Epidermal melanocyte (primary cell): ENCODE measurements at regions not wholly inside any gene's neighbourhood (a gene's known extent, or its start where the extent isn't known, plus 50 kb on each side); places are given as distances from the start of the nearest gene placed in this dataset.

Source experiments
- DNase-seq: peaks from one replicate; pipeline ENCODE4 v3.0.0; 2011; ENCODE audit warnings: low spot score; ENCODE audit not compliant: insufficient read length

DNA sequence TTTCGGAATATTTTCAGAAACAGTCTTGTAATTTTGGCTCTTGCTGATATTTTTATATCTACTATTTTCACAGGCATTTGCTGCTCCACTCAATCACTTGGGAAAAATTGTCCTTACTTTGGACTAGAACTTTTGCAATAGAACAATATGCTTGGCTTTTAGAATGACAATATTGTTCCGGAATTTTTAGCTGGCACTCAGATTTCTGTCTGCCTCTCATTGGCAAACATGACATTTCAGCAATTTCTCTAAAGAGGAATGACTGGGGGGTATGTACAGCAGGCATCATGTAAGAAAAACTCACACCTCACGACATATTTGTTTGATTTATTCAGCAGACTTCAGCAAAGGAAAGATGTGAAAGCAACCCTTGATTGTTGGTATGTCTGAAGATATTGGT lies 243.6 kb upstream of the GPRIN3 start:
- no peak for DNase-seq

- no peak for DNase-seq
Observed at GRCh38 chr4:89549907-89550306, 242.3 kb upstream of the GPRIN3 start.

DNA sequence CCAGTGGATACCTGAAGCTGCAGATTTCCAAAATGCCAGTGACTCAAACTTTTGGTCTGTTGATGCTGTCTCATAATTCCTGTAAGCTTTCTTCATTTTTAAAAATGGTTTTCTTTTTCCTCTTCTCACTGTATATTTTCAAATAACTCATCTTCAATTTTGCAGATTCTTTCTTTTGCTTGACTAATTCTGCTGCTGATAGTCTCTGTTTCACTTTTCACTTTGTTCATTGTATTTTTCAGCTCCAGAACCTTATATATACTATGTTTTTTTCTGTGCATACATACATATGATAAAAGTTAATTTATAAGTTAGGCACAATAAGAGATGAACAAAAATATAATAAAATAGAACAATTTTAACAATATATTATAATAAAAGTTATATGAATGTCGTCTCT lies 237.7 kb upstream of the GPRIN3 start:
- DNase-seq = no peak

GRCh38 chr4:89541998-89542397 lies 234.4 kb upstream of the GPRIN3 start:
- no peak for DNase-seq

DNA sequence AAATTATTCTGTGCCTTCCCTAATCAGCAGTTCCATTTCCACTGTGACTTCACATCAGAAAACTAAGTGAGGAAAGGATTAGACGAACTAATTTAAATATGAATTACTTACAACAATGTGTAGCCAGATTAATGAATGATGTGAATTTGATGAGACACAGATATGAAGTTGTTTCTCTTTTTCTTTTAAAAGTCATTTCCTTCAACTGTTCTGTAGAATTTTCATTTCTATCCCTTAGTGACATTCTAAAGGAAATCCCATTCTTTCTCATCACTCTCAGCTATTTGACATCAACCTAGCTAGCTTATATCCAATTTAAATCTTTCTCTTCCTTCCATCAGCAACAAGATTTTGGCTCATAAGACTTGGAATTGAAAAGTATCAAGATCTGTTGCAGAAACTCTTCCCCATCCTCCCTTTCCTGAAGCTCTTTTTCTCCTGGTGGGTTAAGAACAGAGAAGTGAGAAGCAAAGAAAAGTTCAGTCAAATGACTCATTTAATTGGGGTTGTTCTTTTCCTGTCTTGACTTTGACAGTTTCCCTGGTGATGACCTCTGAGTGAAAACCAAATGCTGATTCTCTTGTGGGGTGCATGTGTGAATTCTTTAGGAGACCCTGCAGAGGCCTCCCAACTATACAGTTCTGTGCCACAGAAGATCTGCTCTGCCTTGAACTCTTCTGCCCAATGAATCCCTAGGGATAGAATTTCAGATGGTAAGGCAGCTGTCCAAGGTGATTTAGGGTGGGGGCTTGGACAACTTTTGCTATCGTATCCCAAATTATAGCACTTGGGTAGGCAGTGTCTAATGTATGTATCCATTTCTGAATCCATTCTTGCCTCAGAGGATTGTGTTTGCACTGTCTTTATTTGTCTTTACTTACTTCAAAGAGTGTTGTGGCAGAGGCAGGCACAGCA lies 232.5 kb upstream of the GPRIN3 start:
- DNase-seq = no peak

- DNase-seq = no peak
Observed at GRCh38 chr4:89539374-89539773, 231.8 kb upstream of the GPRIN3 start.

DNA sequence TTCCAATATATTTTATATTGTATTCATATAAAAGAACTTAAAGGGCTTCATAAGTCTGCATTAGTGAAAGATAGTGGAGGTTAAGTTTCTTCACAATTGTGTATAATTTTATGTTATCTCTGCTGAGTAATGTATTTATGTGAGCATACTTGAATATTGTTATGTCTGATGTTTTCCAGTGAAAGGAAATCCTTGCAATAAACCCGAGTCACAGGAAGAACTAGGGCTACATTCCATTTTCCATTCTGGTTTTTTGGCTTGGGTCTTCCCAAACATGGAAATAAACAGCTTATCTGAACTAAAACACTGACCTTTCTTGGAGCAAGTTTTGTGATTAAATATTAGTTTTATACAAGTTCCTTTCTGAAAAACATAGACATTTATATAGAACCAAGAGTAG lies 231.3 kb upstream of the GPRIN3 start:
- DNase-seq = no peak

DNA sequence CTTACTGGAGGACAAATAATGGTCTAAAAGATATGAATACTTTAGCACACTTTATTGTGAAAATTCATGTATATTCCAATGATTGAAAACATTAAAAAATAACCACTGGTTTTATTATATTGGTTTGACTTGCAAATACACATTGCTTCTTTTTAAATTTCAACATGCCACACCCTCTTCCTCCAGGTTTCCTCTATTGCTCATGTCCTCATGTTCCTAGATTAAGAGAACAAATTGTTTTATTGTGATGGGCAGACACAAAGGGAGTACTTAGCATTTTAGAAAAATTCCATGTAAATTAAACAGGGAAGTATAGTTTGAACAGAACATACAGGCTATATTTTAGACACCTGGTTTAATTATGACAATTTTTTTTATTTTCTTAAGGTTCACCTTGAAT lies 230.6 kb upstream of the GPRIN3 start:
- no peak for DNase-seq

GRCh38 chr4:89537281-89537680 lies 229.7 kb upstream of the GPRIN3 start:
- no peak for DNase-seq

- DNase-seq = no peak
Observed at GRCh38 chr4:89535251-89535650, 227.7 kb upstream of the GPRIN3 start.

GRCh38 chr4:89534356-89534755 lies 226.8 kb upstream of the GPRIN3 start:
- no peak for DNase-seq

DNA sequence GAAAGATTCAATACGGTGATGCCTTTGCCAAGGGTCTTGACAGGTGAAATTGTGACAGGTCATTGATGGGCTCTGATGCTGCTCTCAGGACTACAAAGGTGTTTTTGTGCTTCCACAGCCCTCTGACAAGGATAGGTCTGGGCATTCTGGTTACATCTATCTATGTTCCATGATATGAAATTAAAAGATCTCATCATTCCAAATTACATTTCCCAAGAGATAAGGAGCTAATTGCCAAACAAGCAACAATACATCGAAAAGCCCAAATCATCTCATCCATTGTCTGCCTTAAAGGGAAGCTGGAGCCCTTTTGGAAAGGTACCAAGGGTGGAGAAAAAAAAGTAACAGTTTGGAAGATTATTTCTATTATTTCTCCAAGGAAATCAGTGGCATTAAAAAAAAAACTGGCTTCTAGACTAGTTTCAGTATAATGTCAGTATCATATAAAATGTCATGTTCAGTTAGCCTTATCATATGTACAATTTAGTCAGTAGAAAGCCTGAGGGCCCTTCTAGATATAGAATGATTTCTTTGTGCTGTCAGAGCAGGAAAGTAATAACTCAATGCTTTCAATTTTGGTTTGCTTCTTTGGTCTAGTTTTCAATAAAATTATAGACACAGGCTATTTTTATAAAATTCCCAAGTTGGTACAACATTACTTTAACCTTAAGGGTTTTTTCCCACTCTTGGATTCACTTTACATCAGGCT lies 224.5 kb upstream of the GPRIN3 start:
- DNase-seq = peak; percentile 30

DNA sequence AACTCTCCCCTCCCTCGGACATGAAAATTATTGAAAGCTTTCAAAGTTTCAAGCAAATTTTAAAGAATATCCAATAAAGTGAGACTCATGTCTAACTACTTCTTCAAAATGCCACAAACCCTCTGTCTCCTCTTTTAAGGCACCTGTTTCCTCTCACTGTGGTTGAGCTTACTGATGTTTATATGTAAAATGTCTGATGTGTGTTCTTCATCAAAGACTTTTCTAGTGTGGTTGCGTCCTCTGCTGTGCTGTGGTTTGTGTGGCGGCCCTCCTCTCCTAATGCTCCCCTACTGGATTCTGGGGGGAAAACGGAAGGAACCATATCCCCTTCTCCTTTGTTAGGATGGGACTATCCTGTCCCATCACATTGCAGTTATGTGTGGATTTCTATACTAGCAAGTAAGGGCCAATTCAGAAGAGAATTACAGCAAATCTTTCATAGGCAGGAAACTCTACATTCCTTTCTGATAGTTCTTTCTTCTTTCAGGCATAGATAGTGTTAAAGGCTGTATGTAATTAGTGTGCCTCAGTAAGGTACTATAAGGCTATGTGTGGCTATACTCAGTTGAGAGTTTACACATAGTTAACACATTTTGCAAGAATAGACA lies 221.0 kb upstream of the GPRIN3 start:
- no peak for DNase-seq

- DNase-seq = no peak
Observed at GRCh38 chr4:89521826-89522225, 214.2 kb upstream of the GPRIN3 start.

DNA sequence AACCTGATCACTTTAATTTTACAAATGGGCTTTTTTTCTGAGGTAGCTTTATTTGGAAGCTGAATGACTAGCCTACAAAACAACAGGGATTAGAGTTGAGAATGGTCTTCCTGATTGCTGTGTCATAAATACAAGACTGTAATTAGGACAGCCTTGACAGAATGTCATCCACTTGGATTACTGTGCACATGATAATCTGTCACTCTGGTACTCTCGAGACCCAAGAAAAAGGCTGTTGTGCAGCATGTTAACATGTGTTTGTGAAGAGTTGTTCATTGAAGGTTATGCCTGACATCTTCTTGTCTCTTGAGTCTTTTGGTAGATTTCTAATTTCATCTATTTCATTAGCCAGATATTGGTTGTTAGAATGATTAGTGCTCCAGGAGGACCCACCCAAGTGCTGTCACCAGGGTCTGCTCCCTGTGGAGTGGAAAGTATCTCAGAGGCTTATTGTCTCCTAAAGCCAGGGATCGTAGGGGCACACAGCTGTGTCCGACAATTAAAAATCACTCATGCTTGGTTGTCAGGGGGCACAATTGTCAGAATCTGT lies 212.2 kb upstream of the GPRIN3 start:
- DNase-seq = no peak

DNA sequence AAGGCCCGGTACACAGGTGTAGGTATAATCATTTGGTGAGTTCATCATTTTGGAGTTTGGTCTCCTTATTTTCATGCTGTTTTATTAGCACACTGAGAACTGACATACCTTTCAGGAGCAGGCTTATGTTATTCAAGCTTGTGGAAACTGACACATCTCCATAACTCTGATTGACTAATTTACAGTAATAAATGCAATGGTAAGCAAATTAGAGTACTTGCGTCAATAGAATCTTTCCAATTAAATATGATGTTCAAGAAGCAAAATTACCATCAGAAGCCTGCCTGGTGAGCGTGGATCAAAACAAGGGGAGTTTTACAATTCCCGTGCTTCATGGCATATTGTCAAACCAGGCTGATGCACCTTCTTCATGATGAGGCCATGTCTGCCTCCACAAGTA lies 210.7 kb upstream of the GPRIN3 start:
- DNase-seq = no peak

DNA sequence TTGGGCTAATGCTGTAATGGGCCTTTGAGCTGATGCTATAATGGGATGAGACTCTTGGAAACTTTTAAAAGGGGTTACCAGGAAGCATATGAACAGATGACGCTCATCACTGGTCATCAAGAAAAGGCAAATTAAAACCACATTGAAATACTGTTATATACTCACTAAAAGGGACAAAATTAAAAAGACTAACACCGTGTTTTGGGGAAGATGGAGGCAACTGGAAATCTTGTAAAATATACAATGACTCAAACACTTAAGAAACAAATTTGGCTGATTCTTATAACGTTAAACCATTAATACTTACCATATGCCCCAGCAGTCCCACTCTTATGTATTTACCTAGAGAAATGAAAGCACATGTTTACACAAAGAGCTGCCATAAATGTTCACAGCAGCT lies 207.2 kb upstream of the GPRIN3 start:
- DNase-seq = no peak

GRCh38 chr4:89511776-89512175 lies 204.2 kb upstream of the GPRIN3 start:
- DNase-seq = no peak

GRCh38 chr4:89509708-89510281 lies 202.2 kb upstream of the GPRIN3 start:
- no peak for DNase-seq

GRCh38 chr4:89506866-89507491 lies 199.4 kb upstream of the GPRIN3 start:
- no peak for DNase-seq

DNA sequence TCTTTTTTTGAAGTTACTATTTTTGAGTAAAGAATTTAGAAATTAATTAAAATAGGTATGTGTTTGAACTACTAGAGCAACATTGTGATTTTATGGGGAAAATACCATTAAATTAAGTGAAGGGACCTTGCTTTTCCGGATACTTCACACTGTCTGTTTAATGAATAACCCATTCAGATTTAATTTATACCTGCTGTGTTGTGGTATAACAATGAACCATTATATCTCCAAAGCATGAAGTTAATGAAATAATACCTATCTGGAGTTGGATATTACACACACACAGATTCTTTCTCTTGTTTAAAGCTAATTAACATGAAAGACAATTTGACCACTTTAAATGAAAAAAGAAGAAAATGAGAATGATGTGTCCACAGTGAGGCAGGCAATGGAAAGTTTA lies 195.0 kb upstream of the GPRIN3 start:
- DNase-seq = no peak
